Hepatocyte (in vitro differentiated cells): ENCODE measurements at regions not wholly inside any gene's neighbourhood (a gene's known extent, or its start where the extent isn't known, plus 50 kb on each side); places are given as distances from the start of the nearest gene placed in this dataset.

Experiments
- DNase-seq: peaks from one replicate; pipeline ENCODE4 v3.0.0-alpha.2; 2016; ENCODE audit warnings: low spot score
- H2AFZ ChIP-seq: fragments of 200-600 bp; sonication (generic); 2 replicates; pipeline ENCODE4 v1.6.0; 2016; ENCODE audit warnings: antibody characterized with exemption, mild to moderate bottlenecking
- H3K27ac ChIP-seq: fragments of 200-600 bp; sonication (generic); 2 replicates; pipeline ENCODE4 v1.5.1; 2016; ENCODE audit warnings: mild to moderate bottlenecking
- H3K27me3 ChIP-seq: fragments of 200-600 bp; sonication (generic); 2 replicates; pipeline ENCODE4 v1.6.1; 2016
- H3K36me3 ChIP-seq: fragments of 200-600 bp; sonication (generic); replicated peaks from 2 replicates; pipeline ENCODE4 v1.5.1; 2016; ENCODE audit warnings: low read depth; ENCODE audit not compliant: insufficient read depth
- H3K4me1 ChIP-seq: fragments of 200-600 bp; sonication (generic); 2 replicates; pipeline ENCODE4 v1.5.1; 2016; ENCODE audit warnings: mild to moderate bottlenecking, moderate library complexity; ENCODE audit not compliant: insufficient read depth
- H3K4me2 ChIP-seq: fragments of 200-600 bp; sonication (generic); 2 replicates; pipeline ENCODE4 v1.6.0; 2016
- H3K4me3 ChIP-seq: fragments of 200-600 bp; sonication (generic); 2 replicates; pipeline ENCODE4 v1.5.1; 2016; ENCODE audit warnings: mild to moderate bottlenecking
- H3K79me2 ChIP-seq: fragments of 200-600 bp; sonication (generic); 2 replicates; pipeline ENCODE4 v1.6.0; 2017; ENCODE audit warnings: mild to moderate bottlenecking
- H3K9me2 ChIP-seq: fragments of 200-600 bp; sonication (generic); replicated peaks from 2 replicates; pipeline ENCODE4 v1.6.0; 2017; ENCODE audit warnings: mild to moderate bottlenecking; ENCODE audit not compliant: insufficient read depth
- H3K9me3 ChIP-seq: fragments of 200-600 bp; sonication (generic); 2 replicates; pipeline ENCODE4 v1.5.1; 2016; ENCODE audit warnings: low read depth, mild to moderate bottlenecking
- H4K20me1 ChIP-seq: fragments of 200-600 bp; sonication (generic); 2 replicates; pipeline ENCODE4 v1.6.0; 2016; ENCODE audit warnings: mild to moderate bottlenecking; ENCODE audit not compliant: insufficient read depth, poor library complexity, severe bottlenecking
- CTCF ChIP-seq: fragments of 200-600 bp; sonication (generic); IDR thresholded peaks from 2 replicates; pipeline ENCODE4 v1.5.1; 2016; ENCODE audit warnings: antibody characterized with exemption, mild to moderate bottlenecking; ENCODE audit not compliant: poor library complexity
- EZH2 ChIP-seq: fragments of 200-600 bp; sonication (generic); IDR thresholded peaks from 2 replicates; pipeline ENCODE4 v1.6.1; 2016; ENCODE audit warnings: antibody characterized with exemption, mild to moderate bottlenecking, borderline replicate concordance
- EZH2phosphoT487 ChIP-seq: fragments of 200-600 bp; sonication (generic); IDR thresholded peaks from one replicate; pipeline ENCODE4 v1.6.1; 2018; ENCODE audit warnings: antibody characterized with exemption, mild to moderate bottlenecking, low read depth, moderate library complexity; ENCODE audit not compliant: unreplicated experiment, severe bottlenecking
- WGBS: methylation state at CpG from one replicate; pipeline ENCODE4 v1.1.6; 2016; ENCODE audit warnings: low lambda C conversion rate; ENCODE audit errors: missing lambda C conversion rate; 5-methylcytosine and 5-hydroxymethylcytosine counted together

DNA sequence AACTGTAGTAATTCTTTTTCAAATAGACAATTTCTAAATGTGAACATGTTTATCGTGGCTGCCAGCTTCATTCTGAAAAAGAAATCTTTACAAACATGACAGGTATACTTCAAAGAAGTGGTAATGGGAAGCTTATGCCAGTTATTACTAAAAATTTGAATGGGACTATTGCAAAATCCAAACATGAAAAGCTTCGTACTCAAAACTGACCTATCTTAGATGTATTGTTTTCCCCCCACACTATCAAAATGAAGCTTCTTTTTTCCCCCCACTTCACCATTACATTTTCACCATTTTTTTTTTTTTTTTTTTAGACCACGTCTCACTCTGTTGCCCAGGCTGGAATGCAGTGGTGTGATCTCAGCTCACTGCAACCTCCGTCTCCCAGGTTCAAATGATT is 50.4 kb upstream of the SERTAD2 start:
- WGBS: 89% methylated on average over 4 of the region's 4 CpGs
- no peaks in the 10 kb centered on the region for H3K79me2 ChIP-seq
- no peak for TF ChIP-seq EZH2phosphoT487
- TF ChIP-seq EZH2: no peak
- TF ChIP-seq CTCF: no peak

DNA sequence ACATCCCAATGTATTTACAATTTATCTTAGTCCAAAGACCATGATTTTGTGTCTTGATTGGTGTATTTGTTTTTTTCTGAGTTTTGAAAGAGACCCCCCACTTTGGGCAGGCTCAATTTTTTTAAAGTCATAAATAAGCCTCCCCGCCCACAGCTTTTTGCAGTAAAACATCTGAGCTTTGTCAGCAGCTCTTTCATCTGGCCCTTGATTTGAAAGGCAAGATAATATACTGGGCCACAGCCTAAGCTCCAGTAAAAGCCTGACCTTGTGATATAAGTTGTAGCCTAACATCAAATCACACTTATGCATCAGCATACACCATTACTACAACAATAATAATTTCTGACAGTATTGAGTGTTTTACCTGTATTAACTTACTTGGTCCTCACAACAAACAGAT is 51.3 kb upstream of the SERTAD2 start:
- H3K9me2 ChIP-seq: no peaks in the 10 kb centered on the region
- no peak for TF ChIP-seq EZH2
- TF ChIP-seq CTCF: no peak
- TF ChIP-seq EZH2phosphoT487: no peak
- no peak overlapping the region for H3K27ac ChIP-seq
- H3K9me3 ChIP-seq: no peaks in the 10 kb centered on the region
- no peaks in the 10 kb centered on the region for H3K27me3 ChIP-seq
- H3K36me3 ChIP-seq: no peaks in the 10 kb centered on the region
- H2AFZ ChIP-seq: no peak overlapping the region
- no peaks in the 10 kb centered on the region for H3K4me1 ChIP-seq
- no peaks in the 10 kb centered on the region for H4K20me1 ChIP-seq
- no peak overlapping the region for H3K4me2 ChIP-seq
- H3K79me2 ChIP-seq: no peaks in the 10 kb centered on the region
- DNase-seq: no peak
- 82% methylated on average over 1 of the region's 1 CpG for WGBS
- H3K4me3 ChIP-seq: no peak overlapping the region

More for the DNA sequence above, 50.4 kb upstream of the SERTAD2 start:
- Histone ChIP-seq H3K4me1 (no peaks in the 10 kb centered on the region), H3K36me3 (no peaks in the 10 kb centered on the region), H2AFZ (no peak overlapping the region), H3K27me3 (no peaks in the 10 kb centered on the region), H4K20me1 (no peaks in the 10 kb centered on the region), H3K27ac (no peak overlapping the region), H3K4me2 (no peak overlapping the region), H3K9me2 (no peaks in the 10 kb centered on the region), H3K4me3 (no peak overlapping the region), H3K9me3 (no peaks in the 10 kb centered on the region)
- no peak for DNase-seq

- Histone ChIP-seq H3K9me2 (no peaks in the 10 kb centered on the region), H3K27ac (no peak overlapping the region), H3K4me1 (no peaks in the 10 kb centered on the region), H2AFZ (no peak overlapping the region), H3K4me3 (no peak overlapping the region), H3K79me2 (no peaks in the 10 kb centered on the region), H3K4me2 (no peak overlapping the region), H3K9me3 (no peaks in the 10 kb centered on the region), H3K36me3 (no peaks in the 10 kb centered on the region), H4K20me1 (no peaks in the 10 kb centered on the region), H3K27me3 (no peaks in the 10 kb centered on the region)
- WGBS: 91% methylated on average over 2 of the region's 2 CpGs
- DNase-seq: no peak
- TF ChIP-seq CTCF: no peak
- TF ChIP-seq EZH2phosphoT487: no peak
Observed at GRCh38 chr2:64707276-64707675, 53.6 kb upstream of the SERTAD2 start.

DNA sequence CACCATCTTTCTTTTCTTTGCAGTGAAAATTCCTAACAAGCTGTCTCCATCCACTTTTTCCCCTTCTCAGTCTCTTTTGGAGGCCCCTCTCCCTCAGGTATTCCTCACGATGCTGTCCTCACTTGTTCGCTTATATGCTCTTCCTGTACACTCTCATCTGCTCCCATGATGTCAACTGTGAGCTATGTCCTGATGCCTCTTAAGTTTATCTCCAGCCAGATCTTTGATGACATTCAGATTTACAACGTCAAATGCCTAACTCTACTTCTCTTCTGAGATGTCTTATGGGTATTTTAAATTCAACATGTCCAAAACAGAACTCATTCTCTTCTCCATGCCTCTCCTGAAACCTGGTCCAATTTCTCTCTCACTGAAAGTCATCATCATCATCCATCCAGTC is 55.1 kb upstream of the SERTAD2 start:
- TF ChIP-seq EZH2: no peak
- TF ChIP-seq EZH2phosphoT487: no peak
- TF ChIP-seq CTCF: no peak
- no peak overlapping the region for H3K27ac ChIP-seq
- H3K4me3 ChIP-seq: no peak overlapping the region
- H3K4me2 ChIP-seq: no peak overlapping the region
- no peaks in the 10 kb centered on the region for H3K36me3 ChIP-seq
- no peaks in the 10 kb centered on the region for H3K9me2 ChIP-seq
- 64% methylated on average over 3 of the region's 3 CpGs for WGBS
- no peaks in the 10 kb centered on the region for H3K79me2 ChIP-seq
- H3K9me3 ChIP-seq: no peaks in the 10 kb centered on the region
- no peaks in the 10 kb centered on the region for H4K20me1 ChIP-seq
- no peak for DNase-seq
- H3K27me3 ChIP-seq: no peaks in the 10 kb centered on the region
- H2AFZ ChIP-seq: no peak overlapping the region
- no peaks in the 10 kb centered on the region for H3K4me1 ChIP-seq
